ENCODE measurements at regions not wholly inside any gene's neighbourhood (a gene's known extent, or its start where the extent isn't known, plus 50 kb on each side); places are given as distances from the start of the nearest gene placed in this dataset.
"Not testable (repeated sequence)": the region's sequence is repeated elsewhere in the genome, so short reads cannot be mapped to it uniquely, and the experiment has no call there.

DNA sequence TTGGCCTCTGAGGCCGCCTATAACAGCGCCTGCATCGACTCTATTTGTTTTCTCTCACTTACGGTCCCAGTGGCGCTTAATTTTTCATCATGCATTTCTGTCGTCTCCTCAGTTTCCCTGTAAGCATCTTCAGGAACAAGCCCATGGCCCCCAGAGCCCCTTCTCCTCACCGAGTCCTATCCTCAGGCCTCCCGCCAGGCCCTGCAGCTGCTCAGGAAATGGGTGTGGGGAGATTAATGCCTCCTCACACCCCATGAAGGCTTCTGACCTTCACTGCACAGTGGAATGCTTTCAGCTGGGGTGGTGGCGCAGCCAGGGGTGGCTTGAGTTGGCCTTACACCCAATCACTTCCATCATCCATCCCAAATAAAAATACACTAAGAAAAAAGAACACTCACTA, 260.4 kb downstream of the FAM43A start:
- ChIA-PET CTCF (no interaction called here), POLR2A (interaction anchor here (0.6 to 1.2 kb wide), 2 partner anchors 75 to 221 kb away, joined by 3 read pairs; no protein-coding TSS in a partner anchor)
- Mint-ChIP-seq H3K9me3 (ENCODE audit: unreplicated experiment) (no peaks in the 10 kb centered on the region), H3K27me3 (ENCODE audit: insufficient read depth, unreplicated experiment) (peaks cover 18% of the 10 kb centered on the region), H3K27ac (ENCODE audit: low read depth, unreplicated experiment) (no peak overlapping the region), H3K4me3 (ENCODE audit: unreplicated experiment) (no peak overlapping the region), H3K4me1 (ENCODE audit: insufficient read depth, unreplicated experiment) (no peaks in the 10 kb centered on the region), H3K36me3 (ENCODE audit: insufficient read depth, unreplicated experiment) (no peaks in the 10 kb centered on the region)
- intact Hi-C loops (cut with micrococcal nuclease): no loop called here
- TF ChIP-seq, protein P1, sequence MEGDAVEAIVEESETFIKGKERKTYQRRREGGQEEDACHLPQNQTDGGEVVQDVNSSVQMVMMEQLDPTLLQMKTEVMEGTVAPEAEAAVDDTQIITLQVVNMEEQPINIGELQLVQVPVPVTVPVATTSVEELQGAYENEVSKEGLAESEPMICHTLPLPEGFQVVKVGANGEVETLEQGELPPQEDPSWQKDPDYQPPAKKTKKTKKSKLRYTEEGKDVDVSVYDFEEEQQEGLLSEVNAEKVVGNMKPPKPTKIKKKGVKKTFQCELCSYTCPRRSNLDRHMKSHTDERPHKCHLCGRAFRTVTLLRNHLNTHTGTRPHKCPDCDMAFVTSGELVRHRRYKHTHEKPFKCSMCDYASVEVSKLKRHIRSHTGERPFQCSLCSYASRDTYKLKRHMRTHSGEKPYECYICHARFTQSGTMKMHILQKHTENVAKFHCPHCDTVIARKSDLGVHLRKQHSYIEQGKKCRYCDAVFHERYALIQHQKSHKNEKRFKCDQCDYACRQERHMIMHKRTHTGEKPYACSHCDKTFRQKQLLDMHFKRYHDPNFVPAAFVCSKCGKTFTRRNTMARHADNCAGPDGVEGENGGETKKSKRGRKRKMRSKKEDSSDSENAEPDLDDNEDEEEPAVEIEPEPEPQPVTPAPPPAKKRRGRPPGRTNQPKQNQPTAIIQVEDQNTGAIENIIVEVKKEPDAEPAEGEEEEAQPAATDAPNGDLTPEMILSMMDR (IDR thresholded peaks at IDR 0.05; ENCODE audit: unreplicated experiment): no peak
- no TSS peak for BruUV-seq (replicated peaks)
- no peak for DNase-seq (ENCODE audit: unreplicated experiment)

DNA sequence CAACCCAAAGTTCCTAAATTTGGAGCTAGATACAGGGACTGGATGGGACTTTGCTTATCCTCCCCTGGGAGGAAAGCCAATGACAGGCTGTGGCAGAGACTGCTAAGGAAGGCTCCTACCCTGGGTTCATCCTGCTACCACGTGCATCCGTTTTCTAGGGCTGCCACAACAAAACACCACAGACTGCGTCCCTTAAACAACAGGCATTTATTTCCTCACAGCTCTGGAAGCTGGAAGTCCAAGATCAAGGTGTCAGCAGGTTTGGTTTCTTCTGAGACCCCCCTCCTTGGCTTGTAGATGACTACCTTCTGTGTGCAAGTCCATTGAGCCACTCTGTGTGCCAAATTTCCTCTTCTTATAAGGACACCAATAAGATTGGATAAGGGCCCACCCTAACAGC, 263.9 kb downstream of the FAM43A start:
- no peak overlapping the region for H3K27ac Mint-ChIP-seq (ENCODE audit: low read depth, unreplicated experiment)
- ChIA-PET CTCF (no interaction called here), POLR2A (no interaction called here)
- H3K4me1 Mint-ChIP-seq (ENCODE audit: insufficient read depth, unreplicated experiment): no peaks in the 10 kb centered on the region
- DNase-seq (ENCODE audit: unreplicated experiment): no peak
- no peaks in the 10 kb centered on the region for H3K9me3 Mint-ChIP-seq (ENCODE audit: unreplicated experiment)
- intact Hi-C loops (cut with micrococcal nuclease): no loop called here
- no TSS peak for BruUV-seq (replicated peaks)
- H3K36me3 Mint-ChIP-seq (ENCODE audit: insufficient read depth, unreplicated experiment): no peaks in the 10 kb centered on the region
- TF ChIP-seq, protein P1 (IDR thresholded peaks at IDR 0.05; ENCODE audit: unreplicated experiment): no peak
- H3K4me3 Mint-ChIP-seq (ENCODE audit: unreplicated experiment): no peak overlapping the region
- H3K27me3 Mint-ChIP-seq (ENCODE audit: insufficient read depth, unreplicated experiment): peaks cover 10% of the 10 kb centered on the region

DNA sequence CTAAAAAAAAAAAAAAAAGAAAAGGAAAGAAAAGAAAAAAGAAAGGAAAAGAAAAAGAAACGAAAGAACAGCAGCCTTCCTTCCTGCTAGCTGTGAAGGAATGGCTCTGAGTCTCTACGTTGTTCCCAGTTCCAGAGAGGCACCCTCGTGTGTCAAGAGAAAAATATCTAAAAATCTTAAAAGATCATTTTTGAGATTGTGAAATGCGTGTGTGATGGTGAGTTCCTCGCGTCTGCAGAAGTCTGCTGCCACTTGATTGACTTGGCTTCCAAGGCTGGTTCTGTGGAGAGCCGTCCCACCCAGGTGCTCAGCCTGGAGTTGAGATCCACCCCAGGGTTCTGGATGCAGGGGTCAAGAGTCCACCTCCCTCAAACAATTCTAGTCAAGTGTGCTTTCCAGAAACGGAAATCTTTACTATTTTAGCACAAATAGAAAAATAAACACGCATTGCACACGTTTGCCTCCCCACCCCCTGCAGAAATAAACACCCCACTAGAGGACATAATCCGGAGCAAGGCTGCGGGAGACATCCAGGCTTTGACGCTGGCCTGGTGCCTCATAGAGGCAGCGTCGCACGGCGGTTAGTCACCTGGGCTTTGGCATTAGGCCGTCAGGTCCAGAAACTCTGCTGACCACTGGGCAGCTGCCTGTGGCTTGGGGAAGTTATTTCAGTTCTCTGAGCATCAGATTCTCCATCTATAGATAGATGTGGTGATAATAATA, 265.4 kb downstream of the FAM43A start:
- ChIA-PET POLR2A (no interaction called here), CTCF (no interaction called here)
- intact Hi-C loops (cut with micrococcal nuclease): loop anchor here (5.0 kb wide), 1 partner anchor 269 kb away; no protein-coding TSS in a partner anchor
- no peak overlapping the region for H3K4me3 Mint-ChIP-seq (ENCODE audit: unreplicated experiment)
- no peaks in the 10 kb centered on the region for H3K36me3 Mint-ChIP-seq (ENCODE audit: insufficient read depth, unreplicated experiment)
- H3K4me1 Mint-ChIP-seq (ENCODE audit: insufficient read depth, unreplicated experiment): no peaks in the 10 kb centered on the region
- H3K9me3 Mint-ChIP-seq (ENCODE audit: unreplicated experiment): no peaks in the 10 kb centered on the region
- no TSS peak for BruUV-seq (replicated peaks)
- no peak overlapping the region for H3K27ac Mint-ChIP-seq (ENCODE audit: low read depth, unreplicated experiment)
- TF ChIP-seq, protein P1 (IDR thresholded peaks at IDR 0.05; ENCODE audit: unreplicated experiment): no peak
- DNase-seq (ENCODE audit: unreplicated experiment): no peak
- peaks cover 3% of the 10 kb centered on the region for H3K27me3 Mint-ChIP-seq (ENCODE audit: insufficient read depth, unreplicated experiment)

DNA sequence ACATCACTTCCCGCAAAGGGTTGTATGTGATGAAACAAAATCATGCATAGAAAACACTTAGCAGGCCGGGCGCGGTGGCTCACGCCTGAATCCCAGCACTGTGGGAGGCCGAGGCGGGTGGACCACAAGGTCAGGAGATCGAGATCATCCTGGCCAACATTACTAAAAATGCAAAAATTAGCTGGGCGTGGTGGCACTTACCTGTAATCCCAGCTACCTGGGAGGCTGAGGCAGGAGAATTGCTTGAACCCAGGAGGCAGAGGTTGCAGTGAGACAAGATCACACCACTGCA, 265.9 kb downstream of the FAM43A start:
- POLR2A ChIA-PET; H3K36me3 Mint-ChIP-seq (ENCODE audit: insufficient read depth, unreplicated experiment); BruUV-seq (replicated peaks); H3K4me1 Mint-ChIP-seq (ENCODE audit: insufficient read depth, unreplicated experiment); H3K9me3 Mint-ChIP-seq (ENCODE audit: unreplicated experiment); CTCF ChIA-PET; H3K27ac Mint-ChIP-seq (ENCODE audit: low read depth, unreplicated experiment); DNase-seq (ENCODE audit: unreplicated experiment); H3K4me3 Mint-ChIP-seq (ENCODE audit: unreplicated experiment); H3K27me3 Mint-ChIP-seq (ENCODE audit: insufficient read depth, unreplicated experiment): not testable (repeated sequence)
- intact Hi-C loops (cut with micrococcal nuclease): loop anchor here (5.0 kb wide), 1 partner anchor 269 kb away; no protein-coding TSS in a partner anchor

Data from MCF 10A (cell line).